Keratinocyte (primary cell): ENCODE measurements at regions not wholly inside any gene's neighbourhood (a gene's known extent, or its start where the extent isn't known, plus 50 kb on each side); places are given as distances from the start of the nearest gene placed in this dataset.

Experiments used
- DNase-seq: peaks from one replicate; pipeline ENCODE4 v3.0.0-alpha.2; 2011; ENCODE audit warnings: low read depth, missing footprints, low spot score
- FAIRE-seq: peaks from 2 replicates; lab custom pipeline; 2011; peaks lifted over from hg19 to GRCh38; lab: Jason Lieb, UNC
- H2AFZ ChIP-seq: 2 replicates; pipeline ENCODE4 v1.6.0; 2012; ENCODE audit warnings: low read length, control low read depth, inconsistent platforms; ENCODE audit not compliant: control insufficient read depth
- H3K27ac ChIP-seq: 2 replicates; pipeline ENCODE4 v1.5.1; 2011; ENCODE audit warnings: low read length; ENCODE audit not compliant: control insufficient read depth, insufficient read depth
- H3K27me3 ChIP-seq: 3 replicates; pipeline ENCODE4 v1.6.0; 2011; ENCODE audit warnings: low read length; ENCODE audit not compliant: control insufficient read depth, insufficient read depth; ENCODE audit errors: extremely low read depth
- H3K36me3 ChIP-seq, 2 experiments: 2 replicates in 1 of 2; 3 replicates in 1 of 2; pipeline ENCODE4 v1.5.1; 2011; ENCODE audit warnings: low read length in 2 of 2, mild to moderate bottlenecking in 1 of 2; ENCODE audit not compliant: control insufficient read depth in 2 of 2, insufficient read depth in 2 of 2; ENCODE audit errors: extremely low read depth in 1 of 2
- H3K4me1 ChIP-seq: 3 replicates; pipeline ENCODE4 v1.5.1; 2011; ENCODE audit warnings: low read length; ENCODE audit not compliant: control insufficient read depth, insufficient read depth; ENCODE audit errors: extremely low read depth
- H3K4me2 ChIP-seq: 3 replicates; pipeline ENCODE4 v1.6.0; 2011; ENCODE audit warnings: low read depth, low read length; ENCODE audit not compliant: control insufficient read depth, insufficient read depth; ENCODE audit errors: extremely low read depth
- H3K4me3 ChIP-seq, 3 experiments: fragments of 200-600 bp in 1 of 3; sonication (generic) in 1 of 3; 2 replicates in 2 of 3; 3 replicates in 1 of 3; pipeline ENCODE4 v1.5.1; 2011 to 2016; ENCODE audit warnings: low read length in 3 of 3, mild to moderate bottlenecking in 3 of 3, control low read depth in 2 of 3, inconsistent platforms in 1 of 3, low read depth in 1 of 3, mixed read lengths in 1 of 3, mixed run types in 1 of 3, moderate library complexity in 1 of 3; ENCODE audit not compliant: control insufficient read depth in 2 of 3, insufficient read depth in 2 of 3; ENCODE audit errors: extremely low read depth in 1 of 3
- H3K79me2 ChIP-seq: 2 replicates; pipeline ENCODE4 v1.6.0; 2012; ENCODE audit warnings: low read length; ENCODE audit not compliant: control insufficient read depth, insufficient read depth
- H3K9ac ChIP-seq: 3 replicates; pipeline ENCODE4 v1.6.0; 2011; ENCODE audit warnings: low read length; ENCODE audit not compliant: control insufficient read depth, insufficient read depth; ENCODE audit errors: extremely low read depth
- H3K9me1 ChIP-seq: 3 replicates; pipeline ENCODE4 v1.6.0; 2011; ENCODE audit warnings: low read length; ENCODE audit not compliant: control insufficient read depth, insufficient read depth; ENCODE audit errors: extremely low read depth
- H3K9me3 ChIP-seq: 2 replicates; pipeline ENCODE4 v1.5.1; 2012; ENCODE audit warnings: low read depth, low read length; ENCODE audit not compliant: control insufficient read depth
- H4K20me1 ChIP-seq: 3 replicates; pipeline ENCODE4 v1.6.0; 2011; ENCODE audit warnings: low read length; ENCODE audit not compliant: control insufficient read depth, insufficient read depth; ENCODE audit errors: extremely low read depth
- EZH2 ChIP-seq: IDR thresholded peaks from one replicate; pipeline ENCODE4 v1.6.1; 2012; ENCODE audit warnings: inconsistent platforms, mild to moderate bottlenecking, low read length, moderate library complexity
- dilution Hi-C: fragments of 300-500 bp; cut with MboI; formaldehyde crosslinking; loops from one replicate; pipeline ENCODE4 v1.7.0; 2020; ENCODE audit warnings: low sequenced_read_pairs; ENCODE audit not compliant: extremely low pct_ligation_motif_present
- TF ChIP-seq, protein P1 (sequence below), 3 experiments: IDR thresholded peaks in 1 of 3; conservative IDR thresholded peaks in 1 of 3; optimal IDR thresholded peaks in 1 of 3; 2 replicates in 2 of 3; 3 replicates in 1 of 3; pipeline versions ENCODE3 to v1.5.1; 2011; ENCODE audit warnings: low read length in 3 of 3, mild to moderate bottlenecking in 3 of 3, moderate library complexity in 2 of 3, control low read depth in 1 of 3, inconsistent platforms in 1 of 3; ENCODE audit not compliant: insufficient read depth in 2 of 3; ENCODE audit errors: extremely low read depth in 1 of 3

DNA sequence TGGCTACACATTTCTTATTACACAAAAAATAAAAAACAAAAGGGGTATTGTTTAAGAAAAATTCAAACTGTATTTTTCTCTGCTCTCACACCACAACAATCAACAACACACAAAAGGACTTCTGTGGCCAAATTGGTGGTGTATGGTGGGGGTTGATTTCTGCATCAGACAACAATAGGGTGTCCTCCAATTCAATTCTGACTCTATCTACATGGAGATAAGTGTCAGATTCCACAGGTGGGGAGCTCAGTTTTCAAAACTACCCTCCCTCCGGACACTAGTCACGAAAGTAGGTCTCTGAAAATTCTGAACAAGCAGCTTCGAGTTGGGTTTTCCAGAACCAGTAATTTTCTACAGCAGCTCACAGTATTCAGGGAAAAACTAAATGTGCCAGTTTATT lies 744.9 kb upstream of the NCAM2 start:
- no peaks in the 10 kb centered on the region for H3K9me1 ChIP-seq
- no peak overlapping the region for H3K4me3 ChIP-seq
- H3K79me2 ChIP-seq, result no peaks in the 10 kb centered on the region
- no peaks in the 10 kb centered on the region for H4K20me1 ChIP-seq
- no peak for FAIRE-seq
- no peaks in the 10 kb centered on the region for H3K36me3 ChIP-seq
- H3K4me2 ChIP-seq, result no peak overlapping the region
- TF ChIP-seq, protein P1, sequence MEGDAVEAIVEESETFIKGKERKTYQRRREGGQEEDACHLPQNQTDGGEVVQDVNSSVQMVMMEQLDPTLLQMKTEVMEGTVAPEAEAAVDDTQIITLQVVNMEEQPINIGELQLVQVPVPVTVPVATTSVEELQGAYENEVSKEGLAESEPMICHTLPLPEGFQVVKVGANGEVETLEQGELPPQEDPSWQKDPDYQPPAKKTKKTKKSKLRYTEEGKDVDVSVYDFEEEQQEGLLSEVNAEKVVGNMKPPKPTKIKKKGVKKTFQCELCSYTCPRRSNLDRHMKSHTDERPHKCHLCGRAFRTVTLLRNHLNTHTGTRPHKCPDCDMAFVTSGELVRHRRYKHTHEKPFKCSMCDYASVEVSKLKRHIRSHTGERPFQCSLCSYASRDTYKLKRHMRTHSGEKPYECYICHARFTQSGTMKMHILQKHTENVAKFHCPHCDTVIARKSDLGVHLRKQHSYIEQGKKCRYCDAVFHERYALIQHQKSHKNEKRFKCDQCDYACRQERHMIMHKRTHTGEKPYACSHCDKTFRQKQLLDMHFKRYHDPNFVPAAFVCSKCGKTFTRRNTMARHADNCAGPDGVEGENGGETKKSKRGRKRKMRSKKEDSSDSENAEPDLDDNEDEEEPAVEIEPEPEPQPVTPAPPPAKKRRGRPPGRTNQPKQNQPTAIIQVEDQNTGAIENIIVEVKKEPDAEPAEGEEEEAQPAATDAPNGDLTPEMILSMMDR (optimal IDR thresholded peaks at IDR 0.05 in 1 of 3, IDR thresholded peaks at IDR 0.05 in 1 of 3, conservative IDR thresholded peaks at IDR 0.05 in 1 of 3; ENCODE audit: extremely low read depth in 1 of 3, insufficient read depth in 2 of 3, low read length in 3 of 3), result no peak
- TF ChIP-seq EZH2, result no peak
- H3K27ac ChIP-seq, result no peak overlapping the region
- H3K9ac ChIP-seq, result no peak overlapping the region
- H2AFZ ChIP-seq, result no peak overlapping the region
- no peaks in the 10 kb centered on the region for H3K27me3 ChIP-seq
- H3K4me1 ChIP-seq, result no peaks in the 10 kb centered on the region
- DNase-seq, result no peak
- dilution Hi-C loops, result no loop called here
- H3K9me3 ChIP-seq, result no peaks in the 10 kb centered on the region

GRCh38 chr21:20254964-20255363 lies 743.2 kb upstream of the NCAM2 start:
- no peak overlapping the region for H3K4me2 ChIP-seq
- H3K9ac ChIP-seq, result no peak overlapping the region
- no peaks in the 10 kb centered on the region for H4K20me1 ChIP-seq
- dilution Hi-C loops, result no loop called here
- H3K27me3 ChIP-seq, result no peaks in the 10 kb centered on the region
- no peak overlapping the region for H3K27ac ChIP-seq
- H3K9me1 ChIP-seq, result no peaks in the 10 kb centered on the region
- no peak for DNase-seq
- no peaks in the 10 kb centered on the region for H3K79me2 ChIP-seq
- TF ChIP-seq EZH2, result no peak
- TF ChIP-seq, protein P1 (optimal IDR thresholded peaks at IDR 0.05 in 1 of 3, IDR thresholded peaks at IDR 0.05 in 1 of 3, conservative IDR thresholded peaks at IDR 0.05 in 1 of 3; ENCODE audit: extremely low read depth in 1 of 3, insufficient read depth in 2 of 3, low read length in 3 of 3), result no peak
- no peak for FAIRE-seq
- H2AFZ ChIP-seq, result no peak overlapping the region
- no peaks in the 10 kb centered on the region for H3K4me1 ChIP-seq
- H3K4me3 ChIP-seq, result no peak overlapping the region
- no peaks in the 10 kb centered on the region for H3K36me3 ChIP-seq
- H3K9me3 ChIP-seq, result no peaks in the 10 kb centered on the region
